GM12874 (cell line): ENCODE measurements at regions not wholly inside any gene's neighbourhood (a gene's known extent, or its start where the extent isn't known, plus 50 kb on each side); places are given as distances from the start of the nearest gene placed in this dataset.

ENCODE experiments used
- CTCF ChIP-seq: IDR thresholded peaks from 2 replicates; pipeline ENCODE4 v1.5.1; 2011; ENCODE audit warnings: low read depth, mild to moderate bottlenecking, control low read depth, low read length, moderate library complexity; ENCODE audit not compliant: insufficient read depth

- no peak for TF ChIP-seq CTCF
Observed at GRCh38 chr16:72444696-72445095, 272.7 kb upstream of the PMFBP1 start.

- TF ChIP-seq CTCF, result no peak
Observed at GRCh38 chr16:72443809-72444208, 271.9 kb upstream of the PMFBP1 start.

DNA sequence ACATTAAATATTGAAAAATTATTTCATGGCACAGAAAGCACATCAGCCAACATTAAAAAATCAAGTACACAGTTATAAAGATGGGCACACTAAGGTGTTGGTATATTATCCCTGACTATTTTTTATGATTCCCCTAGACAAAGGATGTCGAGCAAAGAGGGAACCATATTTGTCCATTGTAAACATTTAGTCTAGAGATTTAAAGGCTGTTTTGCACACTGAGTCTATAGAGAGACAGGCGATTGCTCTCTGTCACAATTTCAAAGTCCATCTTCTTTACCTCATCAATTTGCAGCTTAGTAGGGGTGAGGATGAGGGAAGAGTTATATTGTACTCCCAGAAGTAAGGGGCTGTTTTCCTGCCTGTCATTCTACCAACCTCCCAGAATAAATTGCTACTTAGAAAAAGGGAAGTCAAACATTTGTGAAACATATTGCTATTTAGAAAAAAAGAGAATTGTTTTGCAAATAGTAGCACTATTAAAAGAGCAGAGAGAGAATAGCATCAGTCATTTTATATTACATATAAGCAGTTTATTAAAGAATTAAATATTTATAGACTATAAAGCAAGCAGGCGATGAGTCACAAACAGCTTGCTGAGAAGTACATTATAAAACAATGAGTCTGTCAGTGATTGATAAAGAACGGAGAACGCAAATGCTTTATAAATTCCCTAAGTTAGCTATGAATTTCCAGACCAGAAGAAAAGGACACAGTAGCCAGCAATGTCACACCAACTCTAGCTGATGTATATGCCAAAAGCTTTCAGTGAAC is 270.6 kb upstream of the PMFBP1 start:
- TF ChIP-seq CTCF, result no peak

DNA sequence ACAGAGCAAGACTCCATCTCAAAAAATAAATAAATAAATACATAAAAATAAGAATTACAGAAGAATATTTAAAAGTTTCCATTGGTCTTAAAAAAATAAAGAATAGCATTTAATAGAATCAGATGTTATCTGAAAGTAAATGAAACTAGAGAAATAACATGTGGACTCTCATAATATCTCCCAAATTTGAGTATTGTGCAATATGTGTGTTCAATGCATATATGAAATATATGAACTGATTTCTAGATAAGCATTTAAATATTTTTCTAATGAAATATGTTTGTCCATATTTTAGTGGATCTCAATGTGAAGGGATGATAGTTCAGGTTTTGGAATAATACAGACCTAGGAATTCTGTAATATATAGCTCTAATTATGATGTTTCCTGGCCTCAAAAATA is 265.9 kb upstream of the PMFBP1 start:
- TF ChIP-seq CTCF, result no peak

- TF ChIP-seq CTCF, result no peak
Observed at GRCh38 chr16:72434159-72434558, 262.2 kb upstream of the PMFBP1 start.

DNA sequence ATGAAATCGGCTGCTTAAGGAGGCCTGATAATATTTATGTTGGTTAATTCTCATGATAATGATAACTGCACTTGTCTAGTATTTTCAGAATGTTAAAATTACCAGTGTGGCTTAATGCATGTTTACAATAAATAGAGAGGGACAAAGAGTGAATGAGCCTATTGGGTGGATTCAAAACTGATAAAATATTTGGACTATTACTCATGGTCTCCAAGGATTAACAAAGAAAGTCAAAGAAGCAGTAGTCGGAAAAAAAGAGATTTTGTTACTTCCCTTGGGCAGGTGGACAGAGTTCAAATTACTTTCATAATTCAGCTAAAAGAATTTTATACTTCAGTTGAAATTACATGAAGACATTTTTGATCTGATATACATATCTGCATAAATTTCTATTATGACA is 258.2 kb upstream of the PMFBP1 start:
- TF ChIP-seq CTCF, result no peak

DNA sequence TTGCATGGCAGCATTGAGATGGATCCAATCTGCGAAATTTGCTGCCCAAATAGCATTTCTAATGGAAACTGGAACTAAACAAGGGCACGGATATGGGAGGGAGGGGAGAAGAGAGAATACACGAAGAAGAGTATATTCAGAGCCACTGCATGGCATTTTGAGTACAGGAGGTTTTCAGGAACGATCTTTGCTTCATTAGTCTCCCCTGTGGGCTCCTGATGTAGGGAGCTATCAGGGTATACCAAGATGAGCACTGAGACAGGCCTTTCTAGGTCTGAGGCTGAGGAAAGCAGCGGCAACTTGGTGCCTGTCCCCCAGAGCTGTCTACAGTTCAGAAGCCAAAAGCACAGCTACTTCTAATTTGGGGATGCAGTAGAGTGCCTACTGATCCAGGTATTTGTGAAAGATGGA is 257.7 kb upstream of the PMFBP1 start:
- no peak for TF ChIP-seq CTCF
